NT2/D1 (cell line): ENCODE measurements at regions not wholly inside any gene's neighbourhood (a gene's known extent, or its start where the extent isn't known, plus 50 kb on each side); places are given as distances from the start of the nearest gene placed in this dataset.

Experiments used
- YY1 ChIP-seq: IDR thresholded peaks from 2 replicates; pipeline ENCODE4 v1.6.1; 2011; ENCODE audit not compliant: insufficient read length, insufficient read depth
- ZNF274 ChIP-seq: IDR thresholded peaks from 2 replicates; pipeline ENCODE4 v1.6.1; 2011; ENCODE audit warnings: mild to moderate bottlenecking, low read depth, low read length

GRCh38 chr17:30716461-30717290 is 107.8 kb downstream of the CRLF3 start:
- TF ChIP-seq YY1 (no peak), ZNF274 (no peak)
